Right lobe of liver (tissue), 4 donors: ENCODE measurements at regions not wholly inside any gene's neighbourhood (a gene's known extent, or its start where the extent isn't known, plus 50 kb on each side); places are given as distances from the start of the nearest gene placed in this dataset.

Experiments
- POLR2A ChIP-seq: fragments of 450-650 bp; IDR thresholded peaks from one replicate; pipeline ENCODE4 v1.6.1; 2017; ENCODE audit warnings: antibody characterized with exemption, mild to moderate bottlenecking
- TF ChIP-seq, protein P1 (sequence below), 4 donors: fragments of 200-600 bp in 3 of 4; fragments of 450-650 bp in 1 of 4; IDR thresholded peaks; one replicate each; pipeline versions ENCODE4 v1.5.1 to v1.8.0; 2016 to 2022; ENCODE audit warnings: antibody characterized with exemption in 4 of 4, mild to moderate bottlenecking in 2 of 4
- donor health status: DM: no; HTN: no; CAD: no.
- donor health status: DM: no; HTN: no; CAD: no.
- donor health status: DM: no; HTN: yes; CAD: no.

DNA sequence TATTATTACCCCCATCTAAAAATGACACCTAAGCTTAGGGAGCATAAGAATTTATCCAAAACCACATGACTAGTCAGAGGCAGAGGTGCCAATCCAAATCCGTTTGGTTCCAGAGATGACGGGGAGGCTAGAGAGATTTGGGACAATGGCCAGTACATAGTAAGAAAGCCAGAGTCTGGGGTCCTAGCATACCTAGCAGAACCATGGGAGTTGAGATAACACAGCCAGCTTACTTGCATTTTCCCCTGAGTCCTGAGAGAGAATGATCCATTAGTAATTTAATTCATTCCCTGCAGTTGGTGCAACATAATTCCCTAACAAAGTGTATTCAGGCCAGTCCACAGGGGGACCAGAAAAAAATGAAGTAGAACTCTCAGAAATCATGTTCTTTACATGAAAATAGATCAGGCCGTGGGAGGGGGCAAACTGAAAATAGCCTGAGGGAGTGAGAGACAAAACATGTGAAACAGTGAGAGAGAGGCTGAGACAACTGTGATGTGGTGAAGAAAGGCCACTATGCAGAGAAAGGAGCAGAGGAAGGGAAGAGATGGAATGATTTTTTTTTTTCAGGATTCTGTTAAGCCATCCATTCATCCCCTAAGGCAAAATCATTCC lies 243.3 kb downstream of the BRINP2 start:
- TF ChIP-seq, protein P1, sequence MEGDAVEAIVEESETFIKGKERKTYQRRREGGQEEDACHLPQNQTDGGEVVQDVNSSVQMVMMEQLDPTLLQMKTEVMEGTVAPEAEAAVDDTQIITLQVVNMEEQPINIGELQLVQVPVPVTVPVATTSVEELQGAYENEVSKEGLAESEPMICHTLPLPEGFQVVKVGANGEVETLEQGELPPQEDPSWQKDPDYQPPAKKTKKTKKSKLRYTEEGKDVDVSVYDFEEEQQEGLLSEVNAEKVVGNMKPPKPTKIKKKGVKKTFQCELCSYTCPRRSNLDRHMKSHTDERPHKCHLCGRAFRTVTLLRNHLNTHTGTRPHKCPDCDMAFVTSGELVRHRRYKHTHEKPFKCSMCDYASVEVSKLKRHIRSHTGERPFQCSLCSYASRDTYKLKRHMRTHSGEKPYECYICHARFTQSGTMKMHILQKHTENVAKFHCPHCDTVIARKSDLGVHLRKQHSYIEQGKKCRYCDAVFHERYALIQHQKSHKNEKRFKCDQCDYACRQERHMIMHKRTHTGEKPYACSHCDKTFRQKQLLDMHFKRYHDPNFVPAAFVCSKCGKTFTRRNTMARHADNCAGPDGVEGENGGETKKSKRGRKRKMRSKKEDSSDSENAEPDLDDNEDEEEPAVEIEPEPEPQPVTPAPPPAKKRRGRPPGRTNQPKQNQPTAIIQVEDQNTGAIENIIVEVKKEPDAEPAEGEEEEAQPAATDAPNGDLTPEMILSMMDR (IDR thresholded peaks at IDR 0.05), result no peak
- no peak for TF ChIP-seq POLR2A
